Caki2 (cell line): ENCODE measurements at regions not wholly inside any gene's neighbourhood (a gene's known extent, or its start where the extent isn't known, plus 50 kb on each side); places are given as distances from the start of the nearest gene placed in this dataset.

Experiments
- DNase-seq: peaks from one replicate; pipeline ENCODE4 v3.0.0-alpha.2; 2015; ENCODE audit warnings: low read depth
- in situ Hi-C: cut with HindIII; loops from 2 replicates; pipeline ENCODE4 v1.10.0; 2016; ENCODE audit warnings: low sequenced_read_pairs, low pct_unique_long_range_greater_than_20kb, mixed read lengths

DNA sequence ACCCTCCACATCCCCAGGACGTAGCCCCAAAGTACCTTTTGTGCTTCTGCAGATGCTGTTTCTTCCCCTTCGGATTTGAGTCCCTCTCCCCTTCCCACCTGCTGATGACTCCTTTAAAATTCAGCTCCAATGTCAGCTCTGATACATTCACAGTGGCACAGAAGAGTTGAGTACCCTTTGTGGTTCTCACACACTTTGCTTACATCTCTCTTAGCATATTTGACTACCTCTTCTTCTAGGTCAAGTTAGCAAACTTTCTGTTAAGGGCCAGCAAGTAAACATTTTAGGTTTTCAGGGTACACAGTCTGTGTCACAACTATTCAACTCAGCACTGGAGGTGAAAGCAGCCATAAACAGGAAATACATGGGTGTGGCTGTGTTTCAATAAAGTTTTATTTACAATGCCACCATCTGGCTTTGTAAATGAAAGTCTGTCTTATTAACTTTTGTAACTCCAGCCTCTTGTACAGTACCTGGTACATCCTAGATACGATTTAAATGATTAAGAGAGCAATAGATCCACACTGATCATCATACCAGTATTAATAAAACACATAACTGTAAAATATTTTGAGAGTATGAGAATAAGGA, 161.7 kb downstream of the SOX9 start:
- DNase-seq = no peak
- in situ Hi-C loops = no loop called here

- in situ Hi-C loops = no loop called here
- DNase-seq = no peak
Measured at GRCh38 chr17:72284806-72285205, 164.0 kb downstream of the SOX9 start.

GRCh38 chr17:72287586-72287985, 166.8 kb downstream of the SOX9 start:
- in situ Hi-C loops = no loop called here
- no peak for DNase-seq

- in situ Hi-C loops = no loop called here
Measured at GRCh38 chr17:72294487-72294893, 173.7 kb downstream of the SOX9 start.

GRCh38 chr17:72295916-72296315, 175.1 kb downstream of the SOX9 start:
- DNase-seq = no peak
- in situ Hi-C loops = no loop called here

More at GRCh38 chr17:72294487-72294893, 173.7 kb downstream of the SOX9 start:
- no peak for DNase-seq

DNA sequence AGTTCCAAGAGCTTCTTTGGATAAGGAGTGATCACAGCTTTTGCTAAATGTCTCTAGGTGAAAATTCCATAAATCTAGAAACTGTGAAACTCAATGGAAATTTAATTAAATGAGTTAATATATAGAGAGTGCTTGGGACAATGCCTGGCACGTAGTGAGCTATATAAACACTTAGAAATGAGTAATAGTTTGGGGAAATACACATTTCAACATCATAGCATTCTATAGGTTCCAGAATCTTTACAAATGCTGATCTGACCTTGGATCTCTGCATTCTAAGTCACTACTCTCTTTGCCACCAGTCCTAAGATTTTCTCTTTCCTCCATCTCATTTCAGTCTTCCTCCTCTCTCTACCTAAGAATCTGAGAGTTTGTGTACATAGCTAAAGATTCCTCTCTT, 175.6 kb downstream of the SOX9 start:
- no peak for DNase-seq
- in situ Hi-C loops = no loop called here

DNA sequence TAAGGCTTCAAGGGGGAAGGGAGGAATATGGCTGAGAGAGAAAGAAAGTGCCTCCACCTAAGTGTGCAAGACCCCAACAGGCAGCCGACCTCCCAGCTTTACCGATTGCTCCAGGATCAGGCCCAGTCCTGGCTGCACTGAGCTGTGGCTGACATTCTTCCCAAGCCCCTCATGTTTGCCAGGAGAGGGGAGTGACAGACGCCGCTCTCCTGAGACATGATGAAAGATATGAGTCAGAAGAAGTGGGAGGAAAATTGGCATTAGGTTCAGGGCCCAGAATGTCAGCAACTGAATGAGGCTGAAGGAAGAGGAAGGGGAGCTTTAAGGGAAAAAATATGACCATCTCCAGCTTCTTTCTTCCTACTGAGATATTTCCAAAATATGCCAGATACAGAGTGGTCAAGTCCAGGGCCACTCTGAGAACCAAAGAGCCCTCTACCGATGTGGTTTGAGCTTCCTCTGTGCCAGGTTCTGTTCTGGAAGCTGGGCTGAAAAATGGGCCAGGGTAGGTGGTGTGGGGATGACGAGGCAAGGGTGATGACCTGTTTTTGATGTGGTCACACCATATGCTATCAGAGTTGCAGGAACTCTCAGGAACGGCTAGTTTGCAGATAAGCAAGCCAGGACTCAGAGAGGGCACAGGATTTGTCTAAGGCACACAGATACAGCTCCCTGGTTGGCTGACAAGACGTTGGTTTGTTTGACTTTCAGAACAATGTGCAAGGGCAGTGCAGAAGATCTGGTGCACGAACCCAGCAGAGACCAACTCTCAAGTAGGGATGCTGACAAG, 176.7 kb downstream of the SOX9 start:
- no peak for DNase-seq
- in situ Hi-C loops = no loop called here

GRCh38 chr17:72299100-72299499, 178.3 kb downstream of the SOX9 start:
- in situ Hi-C loops = no loop called here
- DNase-seq = no peak

- no peak for DNase-seq
- in situ Hi-C loops = no loop called here
Measured at GRCh38 chr17:72299592-72299991, 178.8 kb downstream of the SOX9 start.

DNA sequence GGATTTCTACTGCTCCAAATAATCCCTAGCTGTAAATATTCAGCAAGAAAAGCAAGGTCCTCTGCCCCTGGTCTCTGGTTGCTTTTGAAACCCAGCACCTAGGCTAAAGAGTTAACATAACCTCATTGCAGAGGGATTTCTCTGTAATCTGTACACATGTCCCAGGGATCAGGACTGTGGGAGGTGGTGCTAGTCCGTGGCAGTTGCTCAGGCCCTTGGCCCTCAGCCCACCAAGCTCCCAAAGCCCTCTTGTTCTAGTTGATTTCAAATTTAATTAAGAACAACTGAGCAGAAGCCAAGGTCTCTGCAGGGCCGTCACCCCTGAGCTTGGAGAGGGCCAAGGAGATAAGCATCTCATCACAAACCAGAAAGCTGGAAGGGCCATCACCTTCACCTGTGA, 181.1 kb downstream of the SOX9 start:
- no peak for DNase-seq
- in situ Hi-C loops = no loop called here

DNA sequence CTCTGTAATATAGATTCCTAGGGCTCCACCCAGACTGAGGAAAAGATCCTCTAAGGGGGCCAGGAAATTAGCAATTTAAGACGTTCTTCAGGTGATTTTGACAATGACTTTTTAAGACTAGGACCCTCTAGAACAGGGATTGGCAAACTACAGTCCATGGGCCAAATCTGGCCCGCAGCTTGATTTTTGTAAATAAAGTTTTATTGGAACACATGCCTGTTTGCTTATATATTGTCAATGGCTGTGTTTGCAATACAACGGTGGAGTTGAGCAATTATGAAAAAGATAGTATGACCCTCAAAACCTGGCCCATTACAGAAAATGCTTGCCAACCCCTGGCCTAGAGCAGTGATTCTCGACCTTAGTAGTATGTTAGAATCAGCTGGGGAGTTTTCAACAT, 181.9 kb downstream of the SOX9 start:
- no peak for DNase-seq
- in situ Hi-C loops = no loop called here

DNA sequence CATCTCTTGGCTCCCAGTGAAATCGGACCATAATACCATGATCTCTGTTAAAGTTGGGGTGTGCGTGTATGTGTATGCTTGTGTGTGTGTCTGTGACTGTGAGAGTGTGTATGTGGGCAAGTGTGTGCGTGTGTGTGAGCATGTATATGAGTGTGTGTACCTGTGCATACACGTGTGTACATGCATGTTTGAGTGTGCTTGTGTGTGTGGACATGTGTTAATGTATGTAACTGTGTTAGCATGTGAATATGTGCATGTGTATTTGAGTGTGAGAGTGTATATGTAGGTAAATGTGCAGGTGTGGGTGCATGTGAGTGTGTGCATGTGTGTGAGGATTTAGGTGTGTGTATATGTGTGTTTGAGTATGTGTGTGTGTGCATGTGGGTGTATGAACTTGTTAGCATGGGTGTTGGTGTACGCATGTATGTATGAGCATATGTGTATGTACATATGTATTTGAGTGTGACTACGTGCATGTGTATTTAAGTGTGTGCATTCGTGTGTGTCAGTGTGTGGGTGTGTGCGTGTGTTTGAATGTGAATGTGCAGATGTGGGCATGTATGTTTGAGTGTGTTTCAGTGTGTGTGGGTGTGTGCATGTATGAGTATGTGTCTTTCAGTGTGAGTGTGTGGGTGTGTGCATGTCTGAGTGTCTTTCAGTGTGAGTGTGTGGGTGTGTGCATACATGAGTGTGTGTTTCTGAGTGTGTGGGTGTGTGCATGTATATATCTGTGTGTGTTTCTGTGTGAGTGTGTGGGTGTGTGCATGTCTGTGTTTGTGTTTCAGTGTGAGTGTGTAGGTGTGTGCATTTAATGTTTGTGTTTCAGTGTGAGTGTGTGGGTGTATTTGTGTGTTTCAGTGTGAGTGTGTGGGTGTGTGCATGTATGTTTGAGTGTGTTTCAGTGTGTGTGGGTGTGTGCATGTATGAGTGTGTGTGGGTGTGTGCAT, 183.2 kb downstream of the SOX9 start:
- DNase-seq = no peak
- in situ Hi-C loops = no loop called here

GRCh38 chr17:72304859-72305258, 184.0 kb downstream of the SOX9 start:
- no peak for DNase-seq
- in situ Hi-C loops = no loop called here

GRCh38 chr17:72305472-72305871, 184.7 kb downstream of the SOX9 start:
- in situ Hi-C loops = no loop called here
- DNase-seq = no peak

- in situ Hi-C loops = no loop called here
Measured at GRCh38 chr17:72306037-72306436, 185.2 kb downstream of the SOX9 start.

DNA sequence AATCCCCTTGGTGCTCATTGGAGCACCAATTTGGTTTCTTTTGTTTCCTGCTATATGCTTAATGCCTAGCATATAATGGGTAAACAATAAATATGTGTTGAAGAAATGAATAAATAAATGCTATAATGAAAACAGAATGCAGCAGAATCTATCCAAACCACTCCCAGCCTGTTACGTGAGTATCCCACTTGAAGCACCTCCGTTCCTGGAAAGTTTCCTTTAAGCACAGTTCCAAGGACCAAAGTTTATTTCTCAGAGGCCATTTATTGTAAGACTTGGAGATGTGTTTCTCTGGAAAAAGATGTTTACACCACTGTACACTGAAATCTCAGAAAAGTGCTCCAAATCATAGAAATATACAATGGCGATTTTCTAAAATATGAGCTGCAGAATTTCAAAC, 187.0 kb downstream of the SOX9 start:
- no peak for DNase-seq
- in situ Hi-C loops = no loop called here

More at GRCh38 chr17:72306037-72306436, 185.2 kb downstream of the SOX9 start:
- no peak for DNase-seq

DNA sequence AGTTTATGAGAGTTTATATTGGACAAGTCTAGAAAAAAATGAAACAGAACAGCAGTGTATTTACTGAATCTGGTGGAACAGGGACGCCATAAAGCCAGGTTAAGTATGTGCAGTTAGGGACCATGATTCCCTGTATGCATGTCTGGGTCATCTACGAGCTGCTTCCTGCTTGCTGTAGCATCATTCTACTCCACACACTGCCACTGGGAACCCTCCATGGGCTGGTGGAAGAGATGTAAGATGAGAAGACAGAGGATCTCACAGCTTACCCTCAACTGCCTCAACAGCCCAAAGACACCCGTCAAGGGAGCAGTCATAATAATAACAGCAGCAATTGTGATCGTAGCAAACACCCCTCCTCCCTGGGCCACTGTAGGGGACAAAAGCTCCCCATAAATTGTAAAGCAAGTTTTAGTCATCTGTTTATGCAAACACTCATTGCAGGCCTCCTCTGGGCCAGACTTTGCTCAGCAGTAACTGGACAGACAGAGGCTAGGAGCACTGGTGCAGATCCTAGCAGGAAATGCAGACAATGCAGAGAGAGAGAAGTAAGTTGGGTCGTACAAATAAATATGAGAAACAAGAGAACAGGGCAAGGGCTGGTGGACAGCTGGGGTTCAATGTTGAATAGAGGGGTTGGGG, 188.0 kb downstream of the SOX9 start:
- no peak for DNase-seq
- in situ Hi-C loops = no loop called here

DNA sequence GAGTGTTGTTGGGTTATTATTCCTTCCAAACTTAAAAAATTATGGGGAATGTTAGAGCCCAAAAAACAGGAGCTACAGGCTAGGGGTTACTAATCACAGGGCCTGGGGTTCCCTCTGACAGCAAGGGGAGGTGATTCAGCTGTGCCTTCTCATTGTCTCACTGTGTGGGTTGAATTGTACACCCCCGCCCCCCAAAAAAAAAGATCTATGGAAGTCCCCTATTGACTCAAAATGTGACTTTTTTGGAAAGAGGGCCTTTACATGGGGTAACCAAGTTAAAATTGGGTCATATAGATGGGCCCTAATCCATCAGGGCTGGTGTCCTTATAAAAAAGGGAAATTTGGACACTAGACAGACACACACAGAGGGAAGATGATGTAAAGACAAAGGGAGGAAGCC, 190.2 kb downstream of the SOX9 start:
- DNase-seq = no peak
- in situ Hi-C loops = no loop called here
